PC-9 (cell line): ENCODE measurements at regions not wholly inside any gene's neighbourhood (a gene's known extent, or its start where the extent isn't known, plus 50 kb on each side); places are given as distances from the start of the nearest gene placed in this dataset.

ENCODE experiments used
- BruUV-seq: library from RNA; stranded (reverse); fragments of 400-500 nt; replicated peaks from 2 replicates; lab custom pipeline; 2021; lab: Mats Ljungman, UMichigan
- CTCF ChIA-PET: fragments of 300-600 bp; sonication (Branson Sonifier 250); formaldehyde crosslinking; loops from one replicate; lab custom pipeline; 2022; ENCODE audit warnings: antibody characterized with exemption; lab: Charles Lee
- POLR2A ChIA-PET: fragments of 300-600 bp; sonication (Branson Sonifier 250); formaldehyde crosslinking; loops from one replicate; lab custom pipeline; 2022; ENCODE audit warnings: antibody characterized with exemption; ENCODE audit not compliant: unreplicated experiment; lab: Charles Lee
- DNase-seq, 2 experiments: peaks; one replicate each; pipeline versions ENCODE4 v3.0.0 to v3.0.0-alpha.2; 2015 to 2022; ENCODE audit warnings: mixed read lengths in 1 of 2
- H2AFZ ChIP-seq: fragments of 200-600 bp; sonication (generic); 2 replicates; pipeline ENCODE4 v1.8.1; 2017; ENCODE audit warnings: antibody characterized with exemption
- H3F3A ChIP-seq: fragments of 200-600 bp; sonication (generic); 2 replicates; pipeline ENCODE4 v1.8.1; 2017; ENCODE audit warnings: antibody characterized with exemption, mild to moderate bottlenecking, low read depth; ENCODE audit not compliant: insufficient read depth
- H3K27ac ChIP-seq: fragments of 200-600 bp; sonication (generic); 2 replicates; pipeline ENCODE4 v1.6.1; 2016; ENCODE audit warnings: mixed run types
- H3K27me3 ChIP-seq: fragments of 200-600 bp; sonication (generic); 2 replicates; pipeline ENCODE4 v1.6.1; 2016; ENCODE audit warnings: low read depth, mixed run types; ENCODE audit not compliant: insufficient read depth
- H3K36me3 ChIP-seq: fragments of 200-600 bp; sonication (generic); 2 replicates; pipeline ENCODE4 v1.6.1; 2016; ENCODE audit warnings: low read depth, mixed run types
- H3K4me1 ChIP-seq: fragments of 200-600 bp; sonication (generic); replicated peaks from 2 replicates; pipeline ENCODE4 v1.6.1; 2016; ENCODE audit warnings: mixed run types; ENCODE audit not compliant: insufficient read depth
- H3K4me2 ChIP-seq: fragments of 200-600 bp; sonication (generic); 2 replicates; pipeline ENCODE4 v1.6.1; 2017; ENCODE audit warnings: mixed run types
- H3K4me3 ChIP-seq: fragments of 200-600 bp; sonication (generic); 2 replicates; pipeline ENCODE4 v1.6.1; 2016; ENCODE audit warnings: mixed run types
- H3K79me2 ChIP-seq: fragments of 200-600 bp; sonication (generic); 2 replicates; pipeline ENCODE4 v1.6.1; 2017; ENCODE audit warnings: low read depth, mixed run types
- H3K9me2 ChIP-seq: fragments of 200-600 bp; sonication (generic); 2 replicates; pipeline ENCODE4 v1.8.1; 2017; ENCODE audit warnings: mild to moderate bottlenecking; ENCODE audit not compliant: insufficient read depth
- H3K9me3 ChIP-seq: fragments of 200-600 bp; sonication (generic); 2 replicates; pipeline ENCODE4 v1.8.1; 2016; ENCODE audit warnings: low read depth; ENCODE audit not compliant: insufficient read depth
- H4K20me1 ChIP-seq: fragments of 200-600 bp; sonication (generic); 2 replicates; pipeline ENCODE4 v1.8.1; 2017; ENCODE audit not compliant: insufficient read depth
- CTCF ChIP-seq: fragments of 200-600 bp; sonication (generic); conservative IDR thresholded peaks from 2 replicates; pipeline ENCODE4 v1.6.1; 2017; ENCODE audit warnings: mixed run types, antibody characterized with exemption, mild to moderate bottlenecking, moderate library complexity
- EZH2 ChIP-seq: fragments of 200-600 bp; sonication (generic); IDR thresholded peaks from 2 replicates; pipeline ENCODE4 v1.8.0; 2017; ENCODE audit warnings: antibody characterized with exemption, low read depth
- intact Hi-C: fragments of 100-400 bp; cut with micrococcal nuclease; formaldehyde crosslinking; loops from one replicate; pipeline ENCODE4 v1.10.0; 2022; ENCODE audit not compliant: unreplicated experiment

DNA sequence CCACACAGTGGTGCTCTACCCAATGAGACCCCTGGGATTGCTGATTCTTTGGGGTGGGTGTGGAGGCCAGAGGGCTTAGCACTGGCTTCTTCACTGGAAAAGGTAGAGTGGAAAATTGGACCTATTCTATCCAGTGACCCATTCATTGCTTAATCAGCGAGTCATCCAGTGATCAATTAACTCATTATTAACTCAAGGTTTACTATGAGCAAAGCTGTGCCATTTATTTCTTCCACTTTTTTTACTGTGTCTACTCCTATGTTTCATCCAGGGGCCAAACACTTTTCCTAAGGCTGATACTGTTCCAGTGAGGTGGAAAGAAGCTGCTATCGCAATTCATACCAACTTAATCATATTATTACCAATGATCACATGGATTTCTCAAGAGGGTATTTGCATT is 363.9 kb downstream of the RPS6KC1 start:
- no peaks in the 10 kb centered on the region for H3K79me2 ChIP-seq
- DNase-seq, result no peak
- H3K4me3 ChIP-seq, result no peak overlapping the region
- intact Hi-C loops, result no loop called here
- no peak overlapping the region for H3K27ac ChIP-seq
- no peak for TF ChIP-seq EZH2
- TF ChIP-seq CTCF, result no peak
- H3K9me3 ChIP-seq, result no peaks in the 10 kb centered on the region
- ChIA-PET CTCF (no interaction called here), POLR2A (no interaction called here)
- no peaks in the 10 kb centered on the region for H3K36me3 ChIP-seq
- H3K4me2 ChIP-seq, result no peak overlapping the region
- H2AFZ ChIP-seq, result no peak overlapping the region
- no peaks in the 10 kb centered on the region for H3K9me2 ChIP-seq
- H3K27me3 ChIP-seq, result no peaks in the 10 kb centered on the region; the same call in 1 of the 2 replicates
- no TSS peak for BruUV-seq
- H3K4me1 ChIP-seq, result no peaks in the 10 kb centered on the region
- no peaks in the 10 kb centered on the region for H3F3A ChIP-seq
- H4K20me1 ChIP-seq, result no peaks in the 10 kb centered on the region

- POLR2A ChIA-PET, result no interaction called here
- Histone ChIP-seq H3F3A (no peaks in the 10 kb centered on the region), H2AFZ (no peak overlapping the region), H4K20me1 (no peaks in the 10 kb centered on the region), H3K79me2 (no peaks in the 10 kb centered on the region), H3K27me3 (no peaks in the 10 kb centered on the region; the same call in 1 of the 2 replicates), H3K9me3 (no peaks in the 10 kb centered on the region), H3K4me3 (no peak overlapping the region), H3K9me2 (no peaks in the 10 kb centered on the region), H3K4me2 (no peak overlapping the region), H3K4me1 (no peaks in the 10 kb centered on the region), H3K27ac (no peak overlapping the region), H3K36me3 (no peaks in the 10 kb centered on the region)
- DNase-seq, result no peak
- intact Hi-C loops, result no loop called here
- CTCF ChIA-PET, result no interaction called here
- BruUV-seq, result no TSS peak
- no peak for TF ChIP-seq EZH2
- TF ChIP-seq CTCF, result no peak
Observed at GRCh38 chr1:213415691-213416380, 364.8 kb downstream of the RPS6KC1 start.

- CTCF ChIA-PET, result no interaction called here
- Histone ChIP-seq H2AFZ (no peak overlapping the region), H3K27ac (no peak overlapping the region), H3K36me3 (no peaks in the 10 kb centered on the region), H3K9me3 (no peaks in the 10 kb centered on the region), H3K79me2 (no peaks in the 10 kb centered on the region), H4K20me1 (no peaks in the 10 kb centered on the region), H3F3A (no peaks in the 10 kb centered on the region), H3K4me3 (no peak overlapping the region), H3K4me1 (no peaks in the 10 kb centered on the region), H3K27me3 (no peaks in the 10 kb centered on the region; the same call in 1 of the 2 replicates), H3K9me2 (no peaks in the 10 kb centered on the region), H3K4me2 (no peak overlapping the region)
- intact Hi-C loops, result no loop called here
- no peak for TF ChIP-seq EZH2
- TF ChIP-seq CTCF, result no peak
- POLR2A ChIA-PET, result no interaction called here
- no peak for DNase-seq
- no TSS peak for BruUV-seq
Observed at GRCh38 chr1:213416461-213417224, 365.6 kb downstream of the RPS6KC1 start.
